SW 1271 (cell line): ENCODE measurements at regions not wholly inside any gene's neighbourhood (a gene's known extent, or its start where the extent isn't known, plus 50 kb on each side); places are given as distances from the start of the nearest gene placed in this dataset.
A peak's percentile ranks its signal among the peaks of the same experiment; 100 is the strongest.
"Not testable (repeated sequence)": the region's sequence is repeated elsewhere in the genome, so short reads cannot be mapped to it uniquely, and the experiment has no call there.

ENCODE experiments used
- DNase-seq, 2 experiments: peaks; one replicate each; lab custom pipeline; 2025; lab: John Stamatoyannopoulos, UW

DNA sequence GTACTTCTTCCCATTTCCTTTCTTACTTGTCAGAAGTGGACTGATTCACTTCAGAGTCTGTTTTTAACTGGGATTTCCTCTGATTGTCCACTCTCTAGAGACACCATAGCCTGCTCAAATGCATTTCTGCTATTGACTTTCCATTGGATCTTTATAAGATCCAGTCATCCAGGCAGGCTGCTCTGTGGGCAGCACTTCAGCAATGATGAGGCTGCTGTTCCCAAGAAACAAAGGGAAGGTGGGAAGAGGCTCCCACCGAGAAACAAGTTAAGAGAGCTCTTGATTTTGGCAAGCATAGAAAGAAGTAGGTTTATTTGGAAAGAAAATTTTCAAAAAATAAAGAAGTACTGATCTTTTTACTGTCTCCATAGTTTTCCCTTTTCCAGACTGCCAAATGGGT lies 125.8 kb upstream of the STARD13 start:
- no peak for DNase-seq

DNA sequence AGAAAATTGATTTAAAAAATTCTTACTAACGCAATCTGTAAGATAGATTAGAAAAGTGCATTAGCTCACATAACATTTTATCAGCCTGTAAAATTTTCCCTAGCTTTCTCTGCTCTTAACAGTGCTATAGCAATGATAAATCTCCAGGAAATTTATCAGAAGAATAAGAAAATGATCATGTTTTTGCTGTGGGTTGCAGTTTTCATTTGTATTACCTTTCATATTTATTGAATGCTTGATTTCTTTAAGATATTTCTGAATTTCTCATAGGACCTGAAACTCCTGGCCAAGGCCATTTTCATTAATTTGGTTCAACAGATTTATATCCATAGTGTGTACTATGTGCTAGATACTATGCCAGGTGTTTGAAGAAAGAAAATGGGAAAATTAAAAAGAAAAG lies 130.3 kb upstream of the STARD13 start:
- no peak for DNase-seq

DNA sequence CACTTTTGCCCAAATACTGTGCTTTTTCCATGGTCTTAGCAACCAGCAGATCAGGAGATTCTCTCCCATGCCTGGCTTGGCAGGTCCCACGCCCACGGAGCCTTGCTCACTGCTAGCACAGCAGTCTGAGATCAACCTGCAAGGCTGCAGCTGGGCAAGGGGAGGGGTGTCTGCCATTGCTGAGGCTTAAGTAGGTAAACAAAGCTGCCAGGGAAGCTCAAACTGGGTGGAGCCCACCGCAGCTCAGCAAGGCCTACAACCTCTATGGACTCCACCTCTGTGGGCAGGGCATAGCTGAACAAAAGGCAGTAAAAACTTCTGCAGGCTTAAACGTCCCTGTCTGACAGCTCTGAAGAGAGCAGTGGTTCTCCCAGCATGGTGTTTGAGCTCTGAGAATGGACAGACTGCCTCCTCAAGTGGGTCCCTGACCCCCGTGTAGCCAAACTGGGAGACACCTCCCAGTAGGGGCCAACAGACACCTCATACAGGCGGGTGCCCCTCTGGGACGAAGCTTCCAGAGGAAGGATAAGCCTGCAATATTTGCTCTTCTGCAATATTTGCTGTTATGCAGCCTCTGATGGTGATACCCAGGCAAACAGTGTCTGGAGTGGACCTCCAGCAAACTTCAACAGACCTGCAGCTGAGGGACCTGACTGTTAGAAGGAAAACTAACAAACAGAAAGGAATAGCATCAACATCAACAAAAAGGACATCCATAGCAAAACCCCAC lies 132.8 kb upstream of the STARD13 start:
- DNase-seq, result not testable (repeated sequence)

DNA sequence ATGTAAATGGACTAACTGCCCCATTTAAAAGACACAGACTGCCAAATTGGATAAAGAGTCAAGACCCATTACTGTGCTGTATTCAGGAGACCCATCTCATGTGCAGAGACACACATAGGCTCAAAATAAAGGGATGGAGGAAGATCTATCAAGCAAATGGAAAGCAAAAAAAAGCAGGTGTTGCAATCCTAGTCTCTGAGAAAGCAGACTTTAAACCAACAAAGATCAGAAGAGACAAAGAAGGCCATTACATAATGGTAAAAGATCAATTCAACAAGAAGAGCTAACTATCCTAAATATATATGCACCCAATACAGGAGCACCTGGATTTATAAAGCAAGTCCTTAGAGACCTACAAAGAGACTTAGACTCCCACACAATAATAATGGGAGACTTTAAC lies 134.6 kb upstream of the STARD13 start:
- DNase-seq, result not testable (repeated sequence)

DNA sequence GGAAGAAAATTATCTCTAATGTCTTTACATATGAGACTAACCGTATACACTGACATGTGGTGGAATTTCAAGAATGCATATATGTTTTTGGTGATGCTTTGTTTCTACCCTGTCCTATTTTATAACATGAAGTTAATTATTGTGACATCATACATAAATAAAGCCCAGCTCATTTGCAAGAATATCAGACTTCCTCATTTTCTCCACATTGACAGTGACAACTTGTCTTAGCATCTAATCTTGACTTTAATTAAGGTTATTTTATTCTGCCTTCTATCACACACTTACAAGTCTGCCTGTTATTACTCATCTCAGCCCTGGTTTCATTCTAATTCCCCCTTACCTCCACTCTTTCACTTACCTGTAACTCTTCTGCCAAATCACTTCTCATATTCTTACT lies 140.6 kb upstream of the STARD13 start:
- no peak for DNase-seq

DNA sequence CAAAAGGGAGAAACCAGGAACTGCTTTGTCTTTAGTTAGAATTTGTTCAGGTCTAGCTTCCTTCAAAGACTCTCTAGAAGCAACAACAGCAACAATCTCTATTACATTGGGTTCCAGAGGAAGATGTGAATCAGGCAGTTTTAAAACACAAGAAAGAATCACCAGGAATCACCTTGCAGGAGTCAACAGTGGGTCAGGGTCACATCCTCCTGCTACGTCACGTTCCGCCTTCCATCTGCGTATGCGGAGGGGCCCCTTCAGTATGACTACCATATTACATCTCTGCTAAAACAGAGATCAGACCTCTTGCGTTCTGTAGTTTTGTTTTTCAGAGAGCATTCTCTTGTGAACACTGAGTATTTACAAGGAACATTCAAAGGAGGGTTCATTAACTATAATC lies 147.8 kb upstream of the STARD13 start:
- no peak for DNase-seq

DNA sequence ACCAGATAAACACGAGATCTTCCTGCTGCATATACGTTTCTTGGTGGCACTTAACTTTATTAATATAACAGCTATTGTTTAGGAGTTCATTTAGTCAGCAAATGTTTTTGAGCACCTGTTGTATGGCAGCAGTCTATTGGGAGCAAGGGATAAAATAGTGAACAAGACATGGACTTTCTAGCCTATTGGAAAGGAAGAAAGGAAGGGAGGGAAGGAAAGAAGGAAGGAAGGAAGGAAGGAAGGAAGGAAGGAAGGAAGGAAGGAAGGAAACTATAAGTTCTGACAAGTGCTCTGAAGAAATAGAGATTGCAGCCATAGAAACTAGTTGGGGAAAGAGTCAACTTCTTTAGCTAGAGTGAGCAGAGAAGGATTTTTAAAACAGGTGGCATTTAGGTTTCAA lies 149.1 kb upstream of the STARD13 start:
- DNase-seq, result no peak

- no peak for DNase-seq
Observed at GRCh38 chr13:33435207-33435606, 149.7 kb upstream of the STARD13 start.

GRCh38 chr13:33438918-33439317 lies 153.4 kb upstream of the STARD13 start:
- DNase-seq, result no peak

DNA sequence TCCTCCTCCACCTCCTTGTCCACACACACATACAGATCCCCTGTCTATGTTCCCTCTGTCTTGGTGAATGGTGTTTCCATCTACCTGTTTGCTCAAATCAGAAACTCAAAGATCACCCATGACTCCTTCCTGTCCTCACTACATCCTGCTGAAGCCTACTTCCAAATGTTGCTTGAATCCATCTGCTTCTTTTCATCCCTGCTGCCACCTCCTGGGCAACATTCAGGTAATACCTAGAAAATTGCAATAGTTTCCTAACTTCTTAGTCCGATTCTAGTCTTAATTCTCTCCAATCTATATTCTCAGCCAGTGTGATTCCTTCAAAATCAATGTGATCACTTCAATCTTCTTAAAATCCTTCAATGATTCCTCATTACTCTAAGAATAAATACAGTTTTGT lies 155.5 kb upstream of the STARD13 start:
- peak; percentile 9 to 31 for DNase-seq

- DNase-seq, result no peak
Observed at GRCh38 chr13:33445024-33445423, 159.5 kb upstream of the STARD13 start.

DNA sequence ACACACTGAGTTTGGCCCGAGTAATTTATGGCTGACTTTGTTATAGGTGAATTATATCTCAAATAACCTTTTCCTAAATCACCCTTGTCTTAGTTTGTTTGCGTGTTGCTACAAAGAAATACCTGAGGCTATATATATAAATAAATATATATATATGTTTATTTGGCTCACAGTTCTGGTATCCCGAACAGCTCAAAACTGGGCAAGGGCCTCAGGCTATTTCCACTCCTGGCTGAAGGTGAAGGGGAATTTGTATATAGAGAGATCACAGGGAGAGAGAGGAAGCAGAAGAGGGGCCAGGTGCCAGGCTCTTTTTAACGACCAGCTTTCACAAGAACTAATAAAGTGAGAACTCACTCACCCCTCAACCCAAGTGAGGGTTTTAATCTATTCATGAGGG lies 159.9 kb upstream of the STARD13 start:
- no peak for DNase-seq

GRCh38 chr13:33446821-33447725 lies 161.5 kb upstream of the STARD13 start:
- no peak for DNase-seq

DNA sequence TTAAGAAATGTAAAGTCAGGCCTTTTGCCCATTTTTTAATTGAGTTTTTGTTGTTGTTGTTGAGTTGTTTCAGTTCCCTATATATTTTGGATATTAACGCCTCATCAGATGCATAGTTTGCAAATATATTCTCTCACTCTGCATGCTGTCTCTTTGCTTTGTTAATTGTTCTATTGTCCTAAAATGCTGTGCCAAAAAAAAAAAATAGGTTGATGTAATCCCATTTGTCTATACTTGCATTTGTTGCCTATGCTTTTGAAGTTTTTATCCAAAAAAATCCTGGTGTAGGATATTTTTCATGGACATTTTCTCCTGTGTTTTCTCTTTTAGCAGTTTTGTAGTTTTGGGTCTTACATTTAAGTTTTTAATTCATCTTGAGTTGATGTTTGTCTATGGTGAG lies 163.3 kb upstream of the STARD13 start:
- DNase-seq, result no peak

- DNase-seq, result no peak
Observed at GRCh38 chr13:33450956-33451709, 165.6 kb upstream of the STARD13 start.

DNA sequence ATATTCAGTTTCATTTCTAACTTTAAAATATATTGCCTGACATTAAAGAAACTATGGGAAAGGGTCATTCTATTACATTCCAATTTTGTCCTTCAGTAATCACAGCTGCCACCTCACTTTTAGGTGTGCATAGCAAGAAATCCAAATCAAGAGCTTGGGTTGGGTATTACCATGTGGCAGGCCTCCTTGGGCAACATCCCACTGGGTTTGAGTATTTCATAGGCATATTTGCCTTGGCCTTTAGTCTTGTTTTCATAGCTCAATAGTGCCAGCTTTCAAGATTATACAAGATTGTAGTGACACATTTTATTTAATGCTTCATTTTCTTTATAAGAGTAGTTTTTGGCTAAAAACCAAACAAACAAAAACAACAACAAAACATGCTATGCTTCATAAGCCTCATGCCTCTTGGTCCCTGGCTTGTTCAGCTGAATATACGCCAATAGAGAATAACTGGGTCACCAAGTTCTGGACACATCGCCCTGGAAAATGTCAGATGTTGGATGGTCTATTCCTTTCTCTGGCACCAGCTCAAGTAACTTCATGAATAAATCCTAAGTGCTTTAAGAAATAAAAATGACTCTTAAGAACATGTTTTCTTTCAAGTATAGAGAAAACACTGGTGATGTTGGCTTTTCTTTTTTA lies 167.4 kb upstream of the STARD13 start:
- no peak for DNase-seq

GRCh38 chr13:33453936-33454335 lies 168.4 kb upstream of the STARD13 start:
- DNase-seq, result no peak

DNA sequence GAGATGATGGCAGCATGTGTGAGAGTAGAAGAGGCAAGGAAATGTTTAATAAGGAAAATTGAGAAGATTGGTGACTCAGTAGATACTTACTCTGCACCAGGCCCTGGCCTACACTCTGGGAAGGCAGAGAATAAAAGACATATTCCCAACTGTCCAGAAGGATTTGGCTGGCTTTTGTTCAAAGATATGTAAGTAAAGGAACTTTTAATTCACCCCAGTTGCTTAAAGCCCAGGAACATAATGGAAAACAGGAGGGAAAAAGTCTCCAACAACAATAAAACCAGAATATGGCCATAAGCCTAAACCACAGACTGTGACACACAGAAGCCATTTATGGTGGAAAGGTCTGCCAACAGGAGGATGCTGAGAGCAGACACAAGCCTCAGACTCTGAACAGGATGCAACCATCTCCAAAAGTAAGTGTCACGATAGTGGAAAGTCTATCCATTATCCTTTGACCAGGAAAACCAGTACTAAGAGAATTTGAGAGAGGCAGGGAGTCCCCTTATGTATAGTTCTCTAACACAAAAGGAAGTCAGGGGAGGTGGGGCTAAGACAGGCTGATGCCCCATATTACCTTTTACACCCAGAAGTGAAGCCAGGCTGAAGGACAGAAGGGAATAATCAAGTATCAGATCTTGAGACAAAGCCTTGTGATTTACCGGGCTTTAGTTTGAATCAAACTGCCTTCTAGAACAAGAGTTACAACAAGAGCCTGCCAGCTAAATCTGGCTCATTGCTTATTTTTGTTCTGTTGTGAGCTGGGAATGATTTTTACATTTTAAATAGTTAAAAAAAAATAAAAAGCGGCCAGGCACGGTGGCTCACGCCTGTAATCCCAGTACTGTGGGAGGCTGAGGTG lies 169.5 kb upstream of the STARD13 start:
- DNase-seq, result no peak

- DNase-seq, result no peak
Observed at GRCh38 chr13:33459702-33460101, 174.1 kb upstream of the STARD13 start.

DNA sequence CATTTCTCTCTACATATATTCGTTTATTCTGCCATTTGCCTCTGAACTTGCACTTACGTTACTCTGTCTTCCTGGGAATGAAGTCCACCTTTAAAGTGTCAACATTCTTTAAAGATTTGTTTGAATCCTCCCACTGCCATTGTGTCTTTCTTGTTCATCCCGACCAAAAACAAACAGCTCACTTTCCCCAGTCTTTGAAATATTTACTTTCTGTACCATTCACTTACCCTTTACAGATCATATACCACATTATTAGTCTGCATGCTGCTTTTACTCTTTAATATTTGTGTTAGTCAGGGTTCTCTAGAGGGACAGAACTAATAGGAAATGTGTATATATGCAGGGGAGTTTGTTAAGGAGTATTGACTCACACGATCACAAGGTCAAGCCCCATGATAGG lies 176.6 kb upstream of the STARD13 start:
- DNase-seq, result no peak

- no peak for DNase-seq
Observed at GRCh38 chr13:33464345-33464744, 178.8 kb upstream of the STARD13 start.
